ENCODE measurements at regions not wholly inside any gene's neighbourhood (a gene's known extent, or its start where the extent isn't known, plus 50 kb on each side); places are given as distances from the start of the nearest gene placed in this dataset.

DNA sequence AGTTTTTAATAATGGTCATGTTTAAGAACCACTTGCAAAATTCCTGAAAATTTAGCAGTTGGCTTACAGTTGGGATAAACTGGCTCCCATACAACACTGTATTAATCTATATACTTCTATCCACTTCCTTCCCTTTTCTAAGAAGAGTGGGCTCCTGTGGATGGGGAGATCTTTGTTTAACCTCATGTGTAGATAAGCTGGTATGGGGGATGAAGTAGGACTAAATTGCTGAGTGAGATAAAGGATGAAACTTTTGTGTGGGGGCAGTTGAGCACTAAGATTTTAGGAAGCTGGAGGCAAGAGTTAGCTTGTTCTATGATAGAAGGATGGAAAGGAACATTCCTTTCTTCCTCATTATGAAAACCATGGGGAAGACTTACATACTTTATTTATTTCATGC is 54.6 kb upstream of the ATP8A1 start:
- Histone ChIP-seq H2AFZ (ENCODE audit: insufficient read depth, low read depth, low read length, poor library complexity, severe bottlenecking) (no peak overlapping the region), H3K36me3 (replicated peaks in 1 of 2; ENCODE audit: control insufficient read depth in 1 of 2, insufficient read depth in 2 of 2, low read length in 2 of 2) (no peaks in the 10 kb centered on the region), H4K20me1 (ENCODE audit: insufficient read depth, low read length) (no peaks in the 10 kb centered on the region), H3K9ac (ENCODE audit: insufficient read depth, low read length, poor library complexity, severe bottlenecking) (no peak overlapping the region), H3K4me2 (replicated peaks; ENCODE audit: extremely low read depth, low read length, poor library complexity, severe bottlenecking) (no peak overlapping the region), H3K27me3 (ENCODE audit: control insufficient read depth in 2 of 2, insufficient read depth in 2 of 2, low read length in 2 of 2) (no peaks in the 10 kb centered on the region), H3K27ac (ENCODE audit: low read depth in 1 of 2, low read length in 2 of 2) (no peak overlapping the region), H3K9me3 (replicated peaks in 1 of 2; ENCODE audit: control insufficient read depth in 1 of 2, insufficient read depth in 1 of 2, low read length in 2 of 2) (no peaks in the 10 kb centered on the region), H3K4me1 (ENCODE audit: control insufficient read depth in 1 of 2, insufficient read depth in 2 of 2, low read length in 2 of 2) (no peaks in the 10 kb centered on the region), H3K4me3 (replicated peaks in 1 of 3; ENCODE audit: low read depth in 2 of 3, low read length in 3 of 3) (no peak overlapping the region), H3K79me2 (ENCODE audit: insufficient read depth, low read length) (no peaks in the 10 kb centered on the region)
- Mint-ChIP-seq H3K36me3 (no peaks in the 10 kb centered on the region), H3K4me3 (no peak overlapping the region), H3K4me1 (peaks cover 2% of the 10 kb centered on the region), H3K9me3 (peaks cover 0 to 3% (median 0%) of the 10 kb centered on the region in 7 donors), H3K27me3 (ENCODE audit: low read depth in 3 of 3) (no peaks in the 10 kb centered on the region), H3K27ac (no peak overlapping the region)
- TF ChIP-seq, protein P1, sequence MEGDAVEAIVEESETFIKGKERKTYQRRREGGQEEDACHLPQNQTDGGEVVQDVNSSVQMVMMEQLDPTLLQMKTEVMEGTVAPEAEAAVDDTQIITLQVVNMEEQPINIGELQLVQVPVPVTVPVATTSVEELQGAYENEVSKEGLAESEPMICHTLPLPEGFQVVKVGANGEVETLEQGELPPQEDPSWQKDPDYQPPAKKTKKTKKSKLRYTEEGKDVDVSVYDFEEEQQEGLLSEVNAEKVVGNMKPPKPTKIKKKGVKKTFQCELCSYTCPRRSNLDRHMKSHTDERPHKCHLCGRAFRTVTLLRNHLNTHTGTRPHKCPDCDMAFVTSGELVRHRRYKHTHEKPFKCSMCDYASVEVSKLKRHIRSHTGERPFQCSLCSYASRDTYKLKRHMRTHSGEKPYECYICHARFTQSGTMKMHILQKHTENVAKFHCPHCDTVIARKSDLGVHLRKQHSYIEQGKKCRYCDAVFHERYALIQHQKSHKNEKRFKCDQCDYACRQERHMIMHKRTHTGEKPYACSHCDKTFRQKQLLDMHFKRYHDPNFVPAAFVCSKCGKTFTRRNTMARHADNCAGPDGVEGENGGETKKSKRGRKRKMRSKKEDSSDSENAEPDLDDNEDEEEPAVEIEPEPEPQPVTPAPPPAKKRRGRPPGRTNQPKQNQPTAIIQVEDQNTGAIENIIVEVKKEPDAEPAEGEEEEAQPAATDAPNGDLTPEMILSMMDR (IDR thresholded peaks at IDR 0.05) = no peak
- intact Hi-C loops (cut with micrococcal nuclease) = no loop called here
- no peak for DNase-seq

DNA sequence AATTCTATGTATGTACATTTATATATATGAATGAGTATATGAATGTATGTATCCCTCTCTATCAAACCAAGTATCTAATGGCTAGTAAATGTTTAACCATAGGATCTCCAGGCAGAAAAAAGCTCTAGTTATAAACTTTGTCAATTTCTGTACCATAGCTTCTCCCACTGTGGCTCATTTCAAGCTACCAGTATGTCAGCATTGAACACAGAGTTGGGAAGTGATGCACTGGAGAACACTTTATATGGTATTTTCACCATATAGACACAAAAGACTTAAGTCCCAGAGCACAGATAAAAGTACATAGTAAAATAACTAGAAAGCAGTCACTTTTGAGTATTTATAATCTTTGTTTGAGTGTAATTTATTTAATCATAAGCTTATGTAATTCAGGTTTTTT is 53.9 kb upstream of the ATP8A1 start:
- no peaks in the 10 kb centered on the region for H3K36me3 Mint-ChIP-seq
- DNase-seq = no peak
- H3K9me3 ChIP-seq (replicated peaks in 1 of 2; ENCODE audit: control insufficient read depth in 1 of 2, insufficient read depth in 1 of 2, low read length in 2 of 2) = no peaks in the 10 kb centered on the region
- no peaks in the 10 kb centered on the region for H3K36me3 ChIP-seq (replicated peaks in 1 of 2; ENCODE audit: control insufficient read depth in 1 of 2, insufficient read depth in 2 of 2, low read length in 2 of 2)
- intact Hi-C loops (cut with micrococcal nuclease) = no loop called here
- no peaks in the 10 kb centered on the region for H3K27me3 ChIP-seq (ENCODE audit: control insufficient read depth in 2 of 2, insufficient read depth in 2 of 2, low read length in 2 of 2)
- no peak overlapping the region for H3K4me3 Mint-ChIP-seq
- H3K79me2 ChIP-seq (ENCODE audit: insufficient read depth, low read length) = no peaks in the 10 kb centered on the region
- H2AFZ ChIP-seq (ENCODE audit: insufficient read depth, low read depth, low read length, poor library complexity, severe bottlenecking) = no peak overlapping the region
- H3K9ac ChIP-seq (ENCODE audit: insufficient read depth, low read length, poor library complexity, severe bottlenecking) = no peak overlapping the region
- peaks cover under 1% of the 10 kb centered on the region for H3K4me1 Mint-ChIP-seq
- H4K20me1 ChIP-seq (ENCODE audit: insufficient read depth, low read length) = no peaks in the 10 kb centered on the region
- no peaks in the 10 kb centered on the region for H3K27me3 Mint-ChIP-seq (ENCODE audit: low read depth in 3 of 3)
- TF ChIP-seq, protein P1 (IDR thresholded peaks at IDR 0.05) = no peak
- H3K27ac Mint-ChIP-seq = no peak overlapping the region
- H3K9me3 Mint-ChIP-seq = peaks cover 0 to 3% (median 0%) of the 10 kb centered on the region in 7 donors
- no peak overlapping the region for H3K4me2 ChIP-seq (replicated peaks; ENCODE audit: extremely low read depth, low read length, poor library complexity, severe bottlenecking)
- H3K27ac ChIP-seq (ENCODE audit: low read depth in 1 of 2, low read length in 2 of 2) = no peak overlapping the region
- no peaks in the 10 kb centered on the region for H3K4me1 ChIP-seq (ENCODE audit: control insufficient read depth in 1 of 2, insufficient read depth in 2 of 2, low read length in 2 of 2)
- no peak overlapping the region for H3K4me3 ChIP-seq (replicated peaks in 1 of 3; ENCODE audit: low read depth in 2 of 3, low read length in 3 of 3)

Data from CD14-positive monocyte (primary cell).